Skeletal muscle cell (primary cell): ENCODE measurements at regions not wholly inside any gene's neighbourhood (a gene's known extent, or its start where the extent isn't known, plus 50 kb on each side); places are given as distances from the start of the nearest gene placed in this dataset.
"Not testable (repeated sequence)": the region's sequence is repeated elsewhere in the genome, so short reads cannot be mapped to it uniquely, and the experiment has no call there.

Source experiments
- DNase-seq: peaks from one replicate; pipeline ENCODE4 v3.0.0-alpha.2; 2010; ENCODE audit warnings: low read depth
- H3K4me3 ChIP-seq: 2 replicates; pipeline ENCODE4 v1.5.1; 2011; ENCODE audit warnings: low read depth, mild to moderate bottlenecking, control low read depth, low read length, moderate library complexity

GRCh38 chr1:143424491-143425032 lies 547.2 kb downstream of the FAM72C start:
- DNase-seq: not testable (repeated sequence)
- peak overlapping the region; percentile 28 for H3K4me3 ChIP-seq

GRCh38 chr1:143423832-143424231 lies 548.0 kb downstream of the FAM72C start:
- H3K4me3 ChIP-seq: peak overlapping the region; percentile 38
- DNase-seq: not testable (repeated sequence)

GRCh38 chr1:143421290-143421689 lies 550.5 kb downstream of the FAM72C start:
- H3K4me3 ChIP-seq, DNase-seq: not testable (repeated sequence)
